ENCODE measurements at regions not wholly inside any gene's neighbourhood (a gene's known extent, or its start where the extent isn't known, plus 50 kb on each side); places are given as distances from the start of the nearest gene placed in this dataset.
"Not testable (repeated sequence)": the region's sequence is repeated elsewhere in the genome, so short reads cannot be mapped to it uniquely, and the experiment has no call there.

DNA sequence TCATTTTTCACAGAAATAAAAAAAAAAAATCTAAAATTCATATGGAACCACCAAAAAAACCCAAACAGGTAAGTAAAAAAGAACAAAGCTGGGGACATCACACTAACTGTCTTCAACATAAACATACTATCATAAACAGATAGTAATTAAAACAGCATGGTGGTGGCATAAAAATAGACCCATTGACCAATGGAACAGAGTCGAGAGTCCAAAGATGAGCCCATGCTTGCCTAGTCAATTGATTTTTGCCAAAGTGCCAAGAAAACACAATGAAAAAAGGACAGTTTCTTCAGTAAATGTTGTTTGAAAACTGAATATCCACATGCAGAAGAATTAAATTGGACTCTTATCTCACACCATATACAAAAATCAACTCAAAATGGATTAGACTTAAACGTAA lies 513.2 kb upstream of the PHF14 start:
- DNase-seq (ENCODE audit: low read depth, low spot score): no peak

DNA sequence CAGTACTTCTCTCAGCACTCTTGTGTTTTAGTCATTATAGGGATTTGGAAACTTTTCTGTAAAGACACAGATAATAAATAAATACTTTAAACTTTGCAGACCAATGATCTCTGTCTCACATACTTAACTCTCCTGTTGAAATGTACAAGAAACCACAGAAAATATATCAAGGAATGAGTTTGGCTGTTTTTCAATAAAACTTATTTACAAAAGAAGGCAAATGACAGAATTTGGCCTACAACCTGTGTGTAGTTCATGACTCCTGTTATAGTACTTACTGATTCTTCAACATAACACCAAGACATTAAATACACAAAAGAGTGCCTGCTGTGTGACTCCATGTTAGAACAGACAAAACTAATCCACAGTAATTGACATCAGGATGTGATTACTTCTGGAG lies 510.0 kb upstream of the PHF14 start:
- DNase-seq (ENCODE audit: low read depth, low spot score): no peak

DNA sequence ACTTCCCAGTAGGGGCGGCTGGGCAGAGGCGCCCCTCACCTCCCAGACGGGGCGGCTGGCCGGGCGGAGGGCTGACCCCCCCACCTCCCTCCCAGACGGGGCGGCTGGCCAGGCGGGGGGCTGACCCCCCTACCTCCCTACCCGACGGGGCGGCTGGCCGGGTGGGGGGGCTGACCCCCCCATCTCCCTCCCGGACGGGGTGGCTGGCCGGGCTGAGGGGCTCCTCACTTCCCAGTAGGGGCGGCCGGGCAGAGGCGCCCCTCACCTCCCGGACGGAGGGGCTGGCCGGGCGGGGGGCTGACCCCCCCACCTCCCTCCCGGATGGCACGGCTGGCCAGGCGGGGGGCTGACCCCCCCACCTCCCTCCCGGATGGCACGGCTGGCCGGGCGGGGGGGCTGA lies 508.1 kb upstream of the PHF14 start:
- not testable (repeated sequence) for DNase-seq (ENCODE audit: low read depth, low spot score)

DNA sequence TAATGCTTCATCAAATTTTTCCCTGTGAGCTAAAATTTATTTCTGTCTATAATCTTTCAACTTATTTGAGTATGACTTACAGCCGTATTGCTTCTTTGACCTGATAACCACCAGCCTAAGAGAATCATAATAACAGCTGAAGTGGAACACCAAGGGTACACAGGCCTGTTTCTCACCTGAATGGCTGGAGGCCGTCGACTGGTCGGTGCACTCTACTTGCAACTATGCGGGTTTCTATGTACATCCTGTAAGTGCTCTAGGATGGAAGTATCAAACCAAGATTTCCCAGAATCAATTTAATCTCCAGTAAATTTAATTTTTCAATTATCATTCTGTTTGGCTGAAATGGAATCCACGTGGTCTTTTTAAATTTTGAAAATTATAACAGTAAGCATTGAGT lies 504.8 kb upstream of the PHF14 start:
- no peak for DNase-seq (ENCODE audit: low read depth, low spot score)

GRCh38 chr7:10469476-10469875 lies 504.2 kb upstream of the PHF14 start:
- DNase-seq (ENCODE audit: low read depth, low spot score): no peak

DNA sequence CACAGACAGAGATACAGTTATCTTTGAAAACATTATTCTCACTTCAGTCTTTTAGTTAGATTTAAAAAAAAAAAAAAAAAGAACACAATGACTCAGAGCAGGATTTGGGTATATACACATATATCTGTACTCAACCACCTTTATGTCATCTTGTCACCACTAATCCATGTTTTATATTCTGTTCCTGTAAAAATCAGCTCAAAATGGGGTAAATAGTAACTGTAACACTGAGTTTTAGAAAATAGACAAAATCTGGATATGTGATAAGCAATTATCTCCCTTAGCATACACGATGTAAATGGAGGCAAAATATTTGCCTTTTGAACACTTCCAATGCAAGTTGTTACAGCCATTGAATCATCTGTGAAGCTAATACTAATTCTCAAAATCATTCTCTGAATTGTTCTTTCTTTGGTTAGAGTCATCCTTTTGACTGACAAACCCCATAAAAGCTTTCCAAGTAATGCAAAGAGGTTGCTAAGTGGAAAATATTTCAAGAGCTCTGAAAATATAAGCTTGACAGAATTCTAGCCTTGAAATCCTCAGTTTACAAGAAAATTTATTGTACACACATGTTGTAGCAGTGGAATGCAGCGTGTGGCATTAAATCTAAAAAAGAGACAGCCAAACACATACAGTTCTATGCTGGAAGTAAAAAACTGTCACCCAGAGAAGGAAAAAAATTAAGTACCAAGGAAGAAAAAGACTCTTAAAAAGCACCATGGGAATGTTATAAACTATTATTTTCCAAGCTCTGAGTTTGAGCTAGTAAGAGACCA lies 502.2 kb upstream of the PHF14 start:
- no peak for DNase-seq (ENCODE audit: low read depth, low spot score)

GRCh38 chr7:10472115-10472514 lies 501.6 kb upstream of the PHF14 start:
- no peak for DNase-seq (ENCODE audit: low read depth, low spot score)

- DNase-seq (ENCODE audit: low read depth, low spot score): no peak
Measured at GRCh38 chr7:10473569-10473968, 500.1 kb upstream of the PHF14 start.

- peak; percentile 43 for DNase-seq (ENCODE audit: low read depth, low spot score)
Measured at GRCh38 chr7:10474048-10474447, 499.6 kb upstream of the PHF14 start.

DNA sequence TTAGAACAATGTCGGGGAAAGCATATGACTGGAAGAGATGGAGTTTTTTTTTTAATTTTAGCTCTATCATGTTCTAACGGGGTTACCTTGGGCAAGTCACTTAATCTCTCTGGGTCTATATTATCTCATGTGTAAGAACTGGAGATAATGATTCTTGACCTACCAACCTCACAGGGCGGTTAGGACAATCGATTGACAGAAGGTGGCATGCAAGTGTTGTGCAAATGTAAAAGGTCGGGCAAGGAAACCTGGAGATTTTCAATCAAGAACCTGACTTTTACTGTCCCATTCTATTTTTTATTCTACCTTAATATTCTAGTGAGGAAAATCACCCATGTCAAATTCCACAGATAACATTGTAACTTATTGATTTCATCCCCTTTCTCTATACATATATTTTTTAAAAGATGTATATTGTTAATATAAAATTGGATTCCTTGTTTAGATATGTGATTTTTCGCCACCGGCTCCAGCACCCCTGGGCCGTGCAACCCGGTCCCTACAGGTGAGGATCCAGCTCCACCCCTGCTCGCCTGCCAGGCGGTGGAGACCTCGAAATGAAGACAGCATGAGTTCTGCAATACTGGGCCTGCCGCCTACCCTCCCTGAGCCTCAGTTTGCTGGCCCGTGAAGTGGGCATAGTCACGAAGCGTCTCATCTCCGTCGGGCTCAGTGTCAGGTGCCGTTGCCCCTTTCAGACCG lies 497.6 kb upstream of the PHF14 start:
- DNase-seq (ENCODE audit: low read depth, low spot score): no peak

DNA sequence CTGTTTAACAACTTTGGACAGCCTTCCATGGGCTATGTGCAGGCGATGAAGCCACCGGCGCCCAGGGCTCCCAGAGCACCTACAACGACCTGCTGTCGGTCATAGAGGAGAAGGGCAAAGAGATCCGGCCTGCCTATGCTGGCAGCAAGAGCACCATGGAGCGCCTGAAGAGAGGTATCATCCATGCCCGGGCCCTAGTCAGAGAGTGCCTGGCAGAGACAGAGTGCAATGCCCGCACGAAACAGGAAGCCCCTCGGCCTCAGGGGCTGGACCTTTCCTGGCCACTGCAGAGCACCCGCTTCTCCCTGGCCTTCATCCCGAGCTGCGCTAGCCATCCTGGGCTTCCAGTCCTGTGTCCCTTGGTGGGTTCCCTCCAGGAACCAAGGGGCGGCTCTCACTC lies 497.0 kb upstream of the PHF14 start:
- DNase-seq (ENCODE audit: low read depth, low spot score): no peak

DNA sequence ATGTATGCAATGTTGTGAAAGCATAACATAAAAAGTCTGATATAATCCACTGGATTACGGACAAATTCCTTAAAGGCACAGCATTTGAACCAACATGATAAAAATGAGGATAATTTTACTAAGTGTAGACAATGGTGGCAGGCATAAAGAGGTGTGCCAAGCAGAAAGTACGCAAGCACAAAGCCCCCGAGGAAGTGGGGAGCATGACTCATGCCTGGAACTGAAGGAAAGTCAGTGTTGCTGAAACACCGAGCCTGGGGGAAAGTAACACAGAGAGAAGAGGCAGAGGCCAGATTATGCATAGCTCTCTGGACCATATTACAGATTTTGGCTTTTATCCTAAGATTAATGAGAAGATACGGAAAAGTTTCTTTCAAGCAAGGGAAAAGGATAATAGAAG lies 490.0 kb upstream of the PHF14 start:
- DNase-seq (ENCODE audit: low read depth, low spot score): peak; percentile 42

GRCh38 chr7:10484767-10485166 lies 488.9 kb upstream of the PHF14 start:
- DNase-seq (ENCODE audit: low read depth, low spot score): no peak

GRCh38 chr7:10501206-10501884 lies 472.3 kb upstream of the PHF14 start:
- not testable (repeated sequence) for DNase-seq (ENCODE audit: low read depth, low spot score)

DNA sequence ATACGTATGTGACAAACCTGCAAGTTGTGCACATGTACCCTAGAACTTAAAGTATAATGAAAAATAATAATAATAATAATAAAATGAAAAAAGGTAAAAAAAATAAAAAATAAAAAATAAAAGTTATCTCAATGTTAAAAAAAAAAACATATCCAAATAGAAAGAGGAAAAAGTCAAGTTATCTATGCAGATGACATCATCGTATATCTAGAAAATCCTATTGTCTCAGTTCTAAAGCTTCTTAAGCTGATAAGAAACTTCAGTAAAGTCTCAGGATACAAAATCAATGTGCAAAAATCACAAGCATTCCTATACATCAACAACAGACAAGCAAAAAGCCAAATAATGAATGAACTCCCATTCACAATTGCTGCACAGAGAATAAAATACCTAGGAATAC lies 466.6 kb upstream of the PHF14 start:
- no peak for DNase-seq (ENCODE audit: low read depth, low spot score)

- DNase-seq (ENCODE audit: low read depth, low spot score): no peak
Measured at GRCh38 chr7:10521306-10521705, 452.4 kb upstream of the PHF14 start.

GRCh38 chr7:10533429-10533828 lies 440.2 kb upstream of the PHF14 start:
- not testable (repeated sequence) for DNase-seq (ENCODE audit: low read depth, low spot score)

DNA sequence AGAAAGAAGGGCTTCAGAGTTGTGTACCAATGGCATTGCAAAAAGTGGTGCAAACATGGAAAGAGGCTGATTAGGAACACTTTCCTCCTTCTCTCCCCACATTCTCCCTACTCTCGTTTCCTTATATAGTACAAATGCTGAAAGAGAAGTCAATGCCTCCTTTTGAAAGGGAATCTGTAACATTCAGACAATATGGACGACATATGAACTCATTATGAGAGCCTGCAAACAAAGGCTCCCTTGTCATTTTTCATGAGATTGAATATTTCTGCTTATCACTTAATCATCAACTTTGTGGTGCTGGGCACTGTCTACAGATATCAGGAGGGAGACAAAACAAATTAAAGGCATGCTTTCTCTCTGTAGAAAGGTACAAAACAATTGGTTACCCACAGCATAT lies 437.1 kb upstream of the PHF14 start:
- DNase-seq (ENCODE audit: low read depth, low spot score): no peak

DNA sequence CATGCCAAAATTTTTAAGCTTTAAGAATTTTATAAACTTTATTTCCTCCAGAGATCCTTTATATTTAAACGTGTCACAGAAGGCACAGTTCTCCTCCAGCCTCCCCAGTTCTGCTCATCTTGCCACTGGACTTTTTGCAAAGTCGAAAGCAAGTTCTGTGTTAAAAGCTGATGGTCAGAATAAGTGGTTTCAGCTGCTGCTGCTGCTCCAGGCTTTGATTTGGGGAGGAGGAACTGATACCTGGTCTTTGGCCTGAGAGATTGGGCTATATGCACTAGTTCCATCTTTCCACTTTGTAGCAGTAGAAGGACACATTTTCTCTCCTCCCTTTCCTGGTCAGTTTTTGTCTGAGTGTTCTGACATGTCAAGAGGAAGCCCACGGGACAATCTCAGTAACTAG lies 435.9 kb upstream of the PHF14 start:
- DNase-seq (ENCODE audit: low read depth, low spot score): no peak

DNA sequence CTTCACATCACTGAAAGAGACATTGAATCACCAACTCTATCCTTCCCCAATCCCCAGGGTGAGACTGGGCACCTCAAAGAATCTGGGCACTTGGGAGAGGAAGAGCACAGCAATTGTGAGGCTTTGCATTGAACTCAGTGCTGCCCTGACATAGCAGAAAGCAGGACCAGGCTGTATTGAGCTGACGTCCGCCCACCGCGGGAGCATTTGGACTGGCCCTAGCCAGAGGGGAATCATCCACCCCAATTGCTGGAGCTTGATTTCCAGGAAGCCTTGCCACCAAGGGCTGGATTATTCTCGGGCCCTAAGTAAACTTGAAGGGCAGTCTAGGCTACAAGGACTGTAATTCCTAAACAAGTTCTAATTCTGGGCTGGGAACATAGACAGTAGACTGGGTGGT lies 416.3 kb upstream of the PHF14 start:
- no peak for DNase-seq (ENCODE audit: low read depth, low spot score)

DNA sequence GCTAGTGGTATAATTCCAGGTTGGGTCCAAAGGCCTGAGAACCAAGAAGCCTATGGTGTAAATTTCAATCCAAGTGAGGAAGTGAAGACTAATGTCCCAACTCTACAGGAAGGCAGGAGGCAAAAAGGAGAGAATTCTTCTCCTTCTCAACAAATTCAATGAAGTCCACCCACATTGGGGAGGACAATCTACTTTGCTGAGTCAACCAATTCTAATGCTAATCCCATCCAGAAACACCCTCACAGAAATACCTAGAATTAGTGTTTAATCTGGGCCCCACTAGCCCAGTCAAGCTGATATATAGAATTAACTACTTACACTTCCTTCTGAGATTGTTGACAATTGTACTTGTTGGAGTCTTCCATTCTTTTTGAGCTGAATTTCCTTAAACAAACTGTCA lies 413.2 kb upstream of the PHF14 start:
- no peak for DNase-seq (ENCODE audit: low read depth, low spot score)

DNA sequence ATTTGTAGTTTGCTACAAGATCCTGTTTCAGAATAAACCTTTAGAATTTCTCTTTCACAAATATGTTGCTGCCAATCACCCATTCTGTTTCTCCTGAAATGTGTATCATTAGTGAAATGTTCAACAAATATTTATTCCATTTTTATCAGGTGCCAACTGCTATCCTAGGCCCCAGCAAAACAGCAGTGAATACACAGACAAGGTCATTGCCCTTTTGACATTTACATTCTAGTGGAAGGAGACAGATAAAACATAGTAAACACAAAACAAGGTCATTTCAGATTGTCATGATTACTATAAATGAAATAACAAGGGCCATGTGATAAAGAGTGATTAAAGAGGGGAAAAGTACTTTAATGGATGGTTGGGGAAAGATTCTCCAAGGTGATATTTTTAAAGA lies 404.8 kb upstream of the PHF14 start:
- DNase-seq (ENCODE audit: low read depth, low spot score): no peak

DNA sequence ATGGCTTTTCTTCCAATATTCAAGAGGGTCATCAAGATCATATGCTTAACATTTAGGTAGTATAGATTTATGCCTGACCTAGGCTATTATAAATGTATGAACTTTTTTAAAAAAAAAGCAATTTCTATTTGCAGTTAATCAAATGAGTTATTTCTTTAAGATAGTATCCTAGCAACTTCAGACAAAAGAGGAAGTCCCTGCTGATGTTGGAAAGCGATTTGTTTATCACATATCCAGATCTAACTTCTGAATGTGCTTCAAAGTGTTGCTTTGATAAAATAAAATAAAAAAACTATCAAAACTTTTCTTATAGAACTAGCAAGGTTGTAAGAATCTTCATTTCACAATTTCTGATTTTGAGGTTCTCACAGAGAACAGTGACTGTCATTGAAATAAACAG lies 401.9 kb upstream of the PHF14 start:
- DNase-seq (ENCODE audit: low read depth, low spot score): no peak
